IPS-NIHi11 (cell line): ENCODE measurements at regions not wholly inside any gene's neighbourhood (a gene's known extent, or its start where the extent isn't known, plus 50 kb on each side); places are given as distances from the start of the nearest gene placed in this dataset.
"Not testable (repeated sequence)": the region's sequence is repeated elsewhere in the genome, so short reads cannot be mapped to it uniquely, and the experiment has no call there.

ENCODE experiments used
- DNase-seq: peaks from one replicate; pipeline ENCODE4 v3.0.0; 2012; ENCODE audit warnings: mixed read lengths, low spot score

GRCh38 chr18:56443166-56443907 lies 195.1 kb downstream of the TXNL1 start:
- no peak for DNase-seq

- not testable (repeated sequence) for DNase-seq
Observed at GRCh38 chr18:56438480-56438879, 199.9 kb downstream of the TXNL1 start.

DNA sequence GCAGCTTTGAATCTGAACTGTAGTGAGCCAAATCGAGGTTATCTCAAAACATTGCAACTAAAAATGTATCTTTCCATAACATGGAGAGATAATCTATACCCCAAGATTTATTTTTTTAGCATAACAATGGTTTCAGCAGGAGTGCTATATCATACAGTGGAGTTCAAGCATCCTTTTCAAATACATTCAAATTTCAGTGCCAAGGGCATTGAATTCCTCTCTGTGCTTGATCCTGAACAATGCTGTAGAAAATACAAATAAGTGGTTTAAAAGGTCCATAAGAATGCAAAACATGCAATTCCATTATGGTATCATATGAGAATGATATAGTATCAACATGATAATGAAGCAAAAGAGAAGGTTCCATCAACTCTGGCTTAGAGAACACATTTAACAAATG lies 201.7 kb downstream of the TXNL1 start:
- DNase-seq = no peak

GRCh38 chr18:56433919-56434318 lies 204.5 kb downstream of the TXNL1 start:
- peak; percentile 28 for DNase-seq

DNA sequence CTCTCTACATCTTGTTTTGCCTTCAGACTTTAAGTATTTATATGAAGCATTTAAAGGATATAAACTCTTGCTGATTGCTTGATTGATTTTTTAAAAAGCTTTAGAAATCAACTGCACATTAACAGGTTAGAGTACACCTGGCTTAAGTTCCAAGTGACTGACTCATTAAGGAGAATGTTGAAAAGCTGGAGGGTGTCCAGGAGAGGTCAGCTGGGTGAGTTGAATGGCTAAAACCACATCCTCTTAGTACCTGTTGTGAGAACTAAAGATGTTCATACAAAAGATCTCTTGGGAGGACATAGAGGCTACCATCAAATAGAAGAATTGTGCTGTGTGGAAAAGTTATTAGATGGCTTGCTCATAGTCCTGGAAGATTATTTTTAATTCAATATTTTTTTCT lies 206.8 kb downstream of the TXNL1 start:
- DNase-seq = no peak

DNA sequence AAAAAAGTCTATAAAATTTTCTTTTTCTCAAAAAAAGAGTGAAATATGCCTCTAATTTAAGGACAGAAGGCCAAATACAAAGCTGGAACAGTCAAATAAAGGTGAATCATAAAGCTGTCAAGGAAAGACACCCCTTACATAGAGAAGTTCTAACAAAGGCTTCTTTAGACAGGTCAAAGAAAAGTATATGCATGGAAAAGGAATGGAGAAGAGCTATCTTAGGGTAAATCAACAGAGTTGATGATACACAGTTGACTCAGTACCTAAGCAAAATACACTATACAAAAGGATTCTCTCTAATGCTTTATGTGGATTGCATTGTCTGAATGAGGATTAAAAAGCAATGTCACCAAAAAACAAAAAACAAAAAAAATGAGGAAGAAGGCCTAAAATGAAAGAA lies 214.8 kb downstream of the TXNL1 start:
- no peak for DNase-seq

DNA sequence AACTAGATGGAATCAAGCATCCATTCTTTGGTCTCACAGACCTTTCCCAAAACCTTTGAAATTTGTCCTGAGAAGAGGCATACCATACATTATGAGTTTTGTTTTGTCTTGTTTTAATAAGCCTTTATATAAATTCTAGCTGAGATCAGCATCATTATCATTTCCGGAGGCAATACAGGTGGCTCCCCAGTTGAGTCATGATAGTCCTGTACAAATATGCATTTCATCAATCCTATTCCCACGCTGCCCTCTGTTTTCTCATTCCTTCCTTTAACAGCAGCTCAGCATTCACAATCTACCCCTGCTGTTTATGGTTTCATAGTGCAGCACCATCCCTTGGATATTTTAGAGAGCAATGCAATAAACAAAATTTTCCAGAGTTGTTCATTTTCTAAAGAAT lies 216.7 kb downstream of the TXNL1 start:
- no peak for DNase-seq

- DNase-seq = not testable (repeated sequence)
Observed at GRCh38 chr18:56420868-56421267, 217.5 kb downstream of the TXNL1 start.

DNA sequence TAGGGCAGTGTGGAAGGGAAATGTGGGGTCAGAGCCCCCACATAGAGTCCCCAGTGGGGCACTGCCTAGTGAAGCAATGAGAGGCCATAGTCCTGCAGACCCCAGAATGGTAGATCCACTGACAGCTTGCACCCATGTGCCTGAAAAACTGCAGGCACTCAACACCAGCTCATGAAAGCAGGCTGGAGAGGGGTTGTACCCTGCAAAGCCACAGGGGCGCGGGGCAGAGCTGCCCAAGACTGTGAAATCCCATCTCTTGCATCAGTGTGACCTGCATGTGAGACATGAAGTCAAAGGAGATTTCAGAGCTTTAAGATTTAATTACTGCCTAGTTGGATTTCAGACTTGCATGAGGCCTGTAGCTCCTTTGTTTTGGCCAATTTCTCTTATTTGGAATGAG lies 224.0 kb downstream of the TXNL1 start:
- DNase-seq = no peak

DNA sequence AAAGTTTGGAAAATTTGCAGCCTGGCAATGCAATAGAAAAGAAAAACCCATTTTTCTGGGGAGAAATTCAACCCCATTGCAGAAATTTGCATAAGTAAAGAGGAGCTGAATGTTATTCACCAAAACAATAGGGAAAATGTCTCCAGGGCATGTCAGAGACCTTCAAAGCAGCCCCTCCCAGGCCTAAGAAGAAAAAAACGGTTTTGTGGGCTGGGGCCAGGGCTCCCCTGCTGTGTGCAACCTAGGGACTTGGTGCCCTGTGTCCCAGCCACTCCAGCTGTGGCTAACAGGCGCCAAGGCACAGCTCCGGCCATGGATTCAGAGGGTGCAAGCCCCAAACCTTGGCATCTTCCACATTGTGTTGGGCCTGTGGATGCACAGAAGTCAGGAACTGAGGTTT lies 224.5 kb downstream of the TXNL1 start:
- DNase-seq = peak; percentile 23

DNA sequence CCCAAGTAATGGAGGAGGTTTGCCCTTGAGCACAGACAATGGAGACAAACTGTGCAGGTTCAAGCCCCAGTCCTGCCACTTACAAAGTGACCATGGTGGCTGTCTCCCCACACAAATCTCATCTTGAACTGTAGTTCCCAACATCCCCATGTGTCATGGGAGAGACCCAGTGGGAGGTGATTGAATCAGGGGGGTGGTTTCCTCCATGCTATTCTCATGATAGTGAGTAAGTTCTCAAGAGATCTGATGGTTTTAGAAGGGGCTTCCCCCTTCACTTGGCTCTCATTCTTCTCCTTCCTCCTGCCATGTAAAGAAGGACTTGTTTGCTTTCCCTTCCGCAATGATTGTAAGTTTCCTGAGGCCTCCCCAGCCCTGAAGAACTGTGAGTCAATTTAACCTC lies 225.4 kb downstream of the TXNL1 start:
- no peak for DNase-seq

GRCh38 chr18:56409736-56410135 lies 228.7 kb downstream of the TXNL1 start:
- DNase-seq = no peak

DNA sequence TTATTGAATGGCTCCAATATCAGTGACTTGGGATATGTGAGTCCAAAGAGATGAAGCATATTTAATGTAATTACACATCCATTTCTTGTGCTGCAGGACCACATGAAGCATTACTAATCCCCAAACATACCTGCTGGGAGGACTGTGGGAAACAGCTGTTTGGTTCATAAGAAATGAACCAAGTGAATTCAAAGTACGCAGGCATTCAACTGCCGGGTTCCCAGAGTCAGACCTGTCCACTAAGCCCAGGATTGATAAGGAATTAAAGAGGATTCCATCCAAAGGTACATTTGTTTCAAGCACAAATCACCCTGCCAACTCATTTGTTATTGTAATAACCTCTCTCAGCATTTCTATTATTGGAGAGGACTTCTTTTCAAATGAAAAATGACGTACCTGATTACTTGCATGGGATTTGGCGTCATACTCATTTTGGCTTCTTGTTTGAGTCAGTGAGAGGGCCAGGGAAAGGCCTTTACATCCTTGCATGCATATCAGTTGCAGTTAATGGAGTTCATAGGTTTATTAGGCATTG lies 230.7 kb downstream of the TXNL1 start:
- no peak for DNase-seq

DNA sequence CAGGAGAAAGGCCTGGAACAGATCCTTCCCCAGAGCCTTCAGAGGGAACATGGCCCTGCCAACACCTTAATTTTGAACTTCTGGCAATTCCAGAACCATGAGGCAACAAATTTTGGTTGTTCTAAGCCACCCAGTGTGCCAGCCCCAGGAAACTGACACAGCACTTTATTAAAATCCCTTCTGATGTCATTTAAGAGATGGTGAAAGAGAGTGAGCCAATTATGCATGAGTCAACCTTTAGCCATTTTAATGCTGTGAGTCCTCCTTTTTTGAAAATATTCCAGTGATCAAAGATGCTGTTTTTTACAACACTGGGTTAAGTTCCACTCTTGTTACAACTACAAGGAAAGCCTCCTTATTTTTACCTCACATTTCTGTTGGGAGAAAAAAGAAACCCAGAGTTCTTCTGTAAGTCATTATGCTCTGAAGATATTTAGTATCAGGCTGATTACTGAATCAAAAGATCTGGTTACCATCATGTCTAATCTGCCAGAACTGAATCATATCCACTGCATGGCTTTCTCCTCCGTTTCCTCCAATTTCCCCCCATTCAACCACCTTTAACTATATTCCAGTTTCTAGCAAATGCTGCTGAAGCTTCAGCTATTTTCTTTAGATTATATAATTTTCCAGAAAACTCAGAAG lies 235.4 kb downstream of the TXNL1 start:
- DNase-seq = no peak

GRCh38 chr18:56393870-56394269 lies 244.5 kb downstream of the TXNL1 start:
- DNase-seq = no peak

GRCh38 chr18:56391931-56392590 lies 246.3 kb downstream of the TXNL1 start:
- no peak for DNase-seq

DNA sequence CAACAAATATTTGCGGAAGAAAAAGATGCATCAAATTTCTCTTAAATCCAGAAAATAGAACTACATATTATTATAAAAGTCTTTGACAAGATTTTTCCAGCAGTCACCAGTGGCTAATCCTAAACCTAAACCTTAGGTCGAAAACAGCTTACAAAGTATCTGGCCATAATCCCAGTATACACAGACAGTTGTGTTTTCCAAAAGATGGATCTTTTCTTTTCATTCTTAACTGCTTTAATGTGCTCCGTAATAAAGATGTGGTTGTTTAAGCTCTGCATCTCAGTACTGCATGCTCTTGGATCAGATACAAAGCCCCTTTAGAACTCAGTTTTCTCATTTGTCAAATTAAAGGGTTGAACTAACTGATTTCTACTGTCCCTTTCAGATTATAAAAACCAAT lies 247.8 kb downstream of the TXNL1 start:
- DNase-seq = no peak

GRCh38 chr18:56389190-56389589 lies 249.2 kb downstream of the TXNL1 start:
- no peak for DNase-seq

- DNase-seq = no peak
Observed at GRCh38 chr18:56388571-56388970, 249.8 kb downstream of the TXNL1 start.

- no peak for DNase-seq
Observed at GRCh38 chr18:56386856-56387255, 251.5 kb downstream of the TXNL1 start.

- DNase-seq = no peak
Observed at GRCh38 chr18:56383349-56383748, 255.0 kb downstream of the TXNL1 start.

- DNase-seq = no peak
Observed at GRCh38 chr18:56382541-56382940, 255.9 kb downstream of the TXNL1 start.

DNA sequence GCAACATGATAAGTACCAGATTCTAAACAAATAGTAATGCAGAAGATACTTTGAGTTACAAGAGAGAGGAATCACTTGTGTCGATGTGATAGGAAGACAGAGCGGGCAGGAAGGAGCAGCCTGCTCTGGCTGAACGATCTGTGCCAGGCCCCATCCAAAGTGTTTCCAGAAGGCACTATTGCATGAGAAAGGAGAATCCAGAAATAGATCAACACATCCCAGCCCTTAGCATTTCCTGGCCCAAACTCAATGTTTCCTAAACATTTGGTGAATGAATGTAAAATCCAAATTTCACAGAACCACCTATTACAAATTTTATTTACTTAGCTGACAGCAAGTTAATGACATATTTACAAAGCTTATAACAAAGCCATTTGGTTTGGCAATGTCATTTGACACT lies 257.2 kb downstream of the TXNL1 start:
- DNase-seq = no peak
